ENCODE measurements at regions not wholly inside any gene's neighbourhood (a gene's known extent, or its start where the extent isn't known, plus 50 kb on each side); places are given as distances from the start of the nearest gene placed in this dataset.

- TF ChIP-seq CTCF (IDR thresholded peaks at IDR 0.05; ENCODE audit: control insufficient read depth, extremely low read depth, insufficient read depth) = no peak
- DNase-seq (ENCODE audit: low read depth) = no peak
- H3K4me3 ChIP-seq (ENCODE audit: low read depth, low read length) = no peak overlapping the region
Measured at GRCh38 chr14:61847861-61848260, 85.6 kb downstream of the SNAPC1 start.

- H3K4me3 ChIP-seq (ENCODE audit: low read depth, low read length) = no peak overlapping the region
- DNase-seq (ENCODE audit: low read depth) = no peak
- no peak for TF ChIP-seq CTCF (IDR thresholded peaks at IDR 0.05; ENCODE audit: control insufficient read depth, extremely low read depth, insufficient read depth)
Measured at GRCh38 chr14:61854898-61855297, 92.7 kb downstream of the SNAPC1 start.

- no peak overlapping the region for H3K4me3 ChIP-seq (ENCODE audit: low read depth, low read length)
- no peak for DNase-seq (ENCODE audit: low read depth)
- TF ChIP-seq CTCF (IDR thresholded peaks at IDR 0.05; ENCODE audit: control insufficient read depth, extremely low read depth, insufficient read depth) = peak; percentile 63
Measured at GRCh38 chr14:61860294-61860918, 98.2 kb downstream of the SNAPC1 start.

- H3K4me3 ChIP-seq (ENCODE audit: low read depth, low read length) = no peak overlapping the region
- no peak for TF ChIP-seq CTCF (IDR thresholded peaks at IDR 0.05; ENCODE audit: control insufficient read depth, extremely low read depth, insufficient read depth)
- no peak for DNase-seq (ENCODE audit: low read depth)
Measured at GRCh38 chr14:61861320-61861865, 99.2 kb downstream of the SNAPC1 start.

GRCh38 chr14:61864329-61864898 is 102.2 kb downstream of the SNAPC1 start:
- no peak for DNase-seq (ENCODE audit: low read depth)
- H3K4me3 ChIP-seq (ENCODE audit: low read depth, low read length) = no peak overlapping the region
- TF ChIP-seq CTCF (IDR thresholded peaks at IDR 0.05; ENCODE audit: control insufficient read depth, extremely low read depth, insufficient read depth) = no peak

GRCh38 chr14:61866932-61867920 is 105.0 kb downstream of the SNAPC1 start:
- no peak overlapping the region for H3K4me3 ChIP-seq (ENCODE audit: low read depth, low read length)
- TF ChIP-seq CTCF (IDR thresholded peaks at IDR 0.05; ENCODE audit: control insufficient read depth, extremely low read depth, insufficient read depth) = no peak
- no peak for DNase-seq (ENCODE audit: low read depth)

Data from LNCaP clone FGC (cell line).